GM19324 (cell line): ENCODE measurements at regions not wholly inside any gene's neighbourhood (a gene's known extent, or its start where the extent isn't known, plus 50 kb on each side); places are given as distances from the start of the nearest gene placed in this dataset.
"Not testable (repeated sequence)": the region's sequence is repeated elsewhere in the genome, so short reads cannot be mapped to it uniquely, and the experiment has no call there.

Experiments
- ATAC-seq: cut with Tn5 transposase; IDR thresholded peaks from one replicate; pipeline ENCODE4 v1.9.1; 2021; ENCODE audit warnings: mild to moderate bottlenecking, moderate library complexity; ENCODE audit not compliant: unreplicated experiment, low FRiP score

- ATAC-seq = no peak
Measured at GRCh38 chr18:47729356-47729755, 201.1 kb downstream of the SMAD2 start.

DNA sequence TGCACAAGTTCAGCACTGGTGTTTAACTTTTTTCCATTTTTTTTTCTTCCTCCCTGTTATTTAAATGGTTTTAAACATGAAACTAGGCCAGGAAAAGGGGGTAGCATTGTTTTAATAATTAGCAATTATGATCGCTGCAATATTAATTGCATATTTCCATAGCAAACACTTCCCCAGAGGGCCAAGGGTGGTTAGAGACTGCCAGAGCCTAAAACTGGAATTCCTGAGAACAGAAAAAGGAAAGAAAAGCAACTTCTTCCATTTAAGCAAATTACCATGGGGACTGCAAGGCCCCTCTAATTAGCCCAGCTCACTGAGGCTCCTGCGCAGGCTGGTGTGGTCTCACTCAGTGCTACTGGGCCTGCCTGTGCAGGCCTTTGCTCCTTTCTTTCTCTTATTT lies 201.5 kb downstream of the SMAD2 start:
- no peak for ATAC-seq

GRCh38 chr18:47727409-47727808 lies 203.1 kb downstream of the SMAD2 start:
- ATAC-seq = no peak

DNA sequence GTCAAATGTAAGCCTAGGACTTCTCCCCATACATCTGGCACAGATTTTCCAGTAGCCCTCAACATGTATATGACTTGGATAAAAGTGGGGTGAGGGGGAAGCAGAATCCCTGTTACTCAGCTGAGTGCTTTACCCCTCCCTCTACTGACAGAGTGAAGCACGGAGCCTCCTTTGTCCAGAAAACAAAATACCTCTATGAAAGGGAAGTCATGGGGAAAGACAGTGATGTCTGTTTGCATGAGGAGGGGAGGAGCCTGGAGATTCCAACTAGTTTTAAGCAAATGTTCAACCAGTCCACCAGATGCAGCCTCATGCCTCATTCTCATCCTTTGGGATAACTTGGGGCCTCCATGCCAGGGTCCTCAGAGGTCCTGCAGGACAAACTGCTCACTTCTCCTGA lies 203.9 kb downstream of the SMAD2 start:
- ATAC-seq = no peak

DNA sequence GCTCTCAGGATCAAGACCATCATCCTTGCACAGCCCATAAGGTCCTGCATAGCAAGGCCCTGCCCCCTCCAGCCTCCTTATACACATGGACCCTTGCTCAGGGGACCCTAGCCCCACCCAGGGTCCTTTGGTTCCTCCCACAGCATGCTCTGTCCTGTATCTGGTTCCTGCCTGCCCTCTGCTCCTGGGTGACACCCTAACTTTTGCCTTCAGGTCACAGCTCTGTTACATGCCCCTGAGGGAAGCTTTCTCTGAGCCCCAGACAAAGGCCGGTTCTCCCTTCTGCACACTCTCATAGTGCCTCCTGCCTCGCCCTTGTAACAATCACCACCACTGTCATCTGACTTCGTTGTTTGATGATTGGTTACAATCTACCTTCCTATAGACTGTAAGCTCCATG lies 204.8 kb downstream of the SMAD2 start:
- ATAC-seq = no peak

DNA sequence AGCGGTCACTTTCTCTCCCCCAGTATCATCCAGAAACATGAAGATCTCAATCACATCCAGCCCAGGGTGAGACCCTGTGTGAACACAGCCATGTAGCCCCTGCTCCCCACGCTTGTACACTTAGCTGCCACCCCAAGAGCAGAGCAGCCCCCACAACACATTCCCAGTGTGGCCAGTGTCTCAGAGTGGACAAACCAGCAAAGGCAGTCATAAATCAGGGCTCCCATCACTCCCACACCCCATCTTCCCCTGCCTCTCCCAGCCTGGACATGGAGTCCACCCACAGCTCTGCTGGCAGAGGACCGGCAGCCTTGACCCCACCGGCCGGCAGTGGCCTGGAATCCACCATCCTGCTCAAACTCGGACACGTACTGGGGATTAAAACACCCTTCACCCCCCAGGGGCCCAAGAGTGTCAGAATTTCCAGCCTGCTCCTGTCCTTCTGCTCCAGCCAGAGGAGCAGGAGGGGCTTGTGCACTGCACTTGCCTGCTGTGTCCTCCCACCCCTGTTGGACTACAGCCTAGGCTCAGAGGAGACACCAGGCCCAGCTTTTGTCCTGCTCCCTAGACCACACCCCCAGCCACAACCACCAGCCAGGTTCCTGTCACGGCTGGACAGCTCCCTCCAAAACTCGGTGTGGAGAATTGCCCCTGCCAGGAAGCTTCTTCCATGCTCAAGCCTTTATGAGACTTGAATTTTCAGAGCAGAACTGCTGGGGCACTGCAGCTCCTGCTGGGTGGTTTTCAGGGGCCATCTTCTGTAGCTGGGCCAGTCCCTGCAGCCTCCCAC lies 206.1 kb downstream of the SMAD2 start:
- no peak for ATAC-seq

- no peak for ATAC-seq
Measured at GRCh38 chr18:47721876-47722275, 208.6 kb downstream of the SMAD2 start.

DNA sequence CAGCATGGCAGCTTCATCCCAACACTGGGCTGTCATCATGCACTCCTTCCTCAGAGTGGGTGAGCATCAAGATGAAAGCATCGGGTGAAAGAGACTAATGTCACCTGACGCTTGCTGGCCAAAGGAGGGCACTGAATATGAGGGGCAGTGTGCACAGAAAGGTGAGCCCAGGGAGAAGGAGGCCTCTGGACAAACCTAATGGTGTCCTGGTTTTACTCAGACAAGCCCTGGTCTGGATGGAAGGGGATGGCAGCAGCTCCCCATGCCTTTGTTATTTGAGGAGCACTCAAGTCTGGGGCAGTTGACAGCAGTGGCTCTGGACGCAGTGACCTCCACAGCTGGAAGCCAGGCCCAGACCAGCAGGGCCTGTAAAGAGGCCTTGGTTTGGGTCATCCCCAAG lies 209.7 kb downstream of the SMAD2 start:
- ATAC-seq = no peak

DNA sequence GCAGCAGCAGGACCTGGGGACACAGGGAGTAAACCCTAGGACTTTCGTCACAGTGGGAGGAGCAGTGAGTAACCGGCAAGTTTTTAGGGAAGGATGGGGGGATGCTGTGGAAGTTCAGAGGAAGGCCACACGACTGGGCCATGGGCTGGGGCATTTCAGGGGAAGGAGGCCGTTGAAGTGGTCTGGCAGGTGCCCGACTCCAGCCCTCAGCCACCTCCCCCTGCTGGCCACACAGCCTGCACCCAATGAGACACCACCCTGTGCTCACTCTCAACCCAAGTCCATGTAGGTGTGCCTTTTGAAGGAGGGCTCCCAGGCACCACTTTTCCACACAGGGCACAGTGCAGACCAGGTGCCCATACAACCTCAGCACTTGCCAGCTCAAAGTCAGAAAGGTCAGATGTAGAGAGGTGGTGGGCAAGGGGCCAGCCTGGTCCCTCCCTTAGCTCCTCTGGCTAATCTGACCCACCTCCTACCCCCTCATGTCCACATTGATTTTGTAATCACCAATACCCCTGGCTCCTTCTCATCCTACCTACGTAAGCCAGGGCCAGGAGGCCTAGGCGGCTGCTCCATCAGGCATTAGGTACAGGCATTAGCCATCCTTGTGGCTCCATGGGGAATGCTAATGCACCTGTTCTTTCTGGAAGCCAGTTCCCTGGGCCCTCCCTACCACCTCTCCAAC lies 211.2 kb downstream of the SMAD2 start:
- ATAC-seq = no peak

DNA sequence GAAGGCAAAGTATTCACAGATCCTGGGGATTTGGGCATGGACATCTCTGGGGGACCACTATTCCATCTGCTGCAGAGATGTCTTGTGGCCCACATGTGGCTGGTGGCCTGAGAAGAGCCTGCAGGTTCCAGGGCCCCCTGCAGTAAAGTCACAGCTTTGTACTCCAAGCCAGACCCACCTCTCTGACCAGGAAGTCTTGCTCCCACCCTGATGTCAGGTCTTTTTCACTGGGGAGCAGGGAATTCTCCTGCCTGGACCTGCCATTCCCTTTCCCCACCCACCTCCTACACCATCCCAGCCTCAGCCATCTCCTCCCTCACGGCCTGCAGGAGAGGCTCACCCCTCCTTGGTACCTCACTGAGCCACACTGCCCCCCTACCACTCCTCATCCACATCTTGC lies 211.8 kb downstream of the SMAD2 start:
- no peak for ATAC-seq

DNA sequence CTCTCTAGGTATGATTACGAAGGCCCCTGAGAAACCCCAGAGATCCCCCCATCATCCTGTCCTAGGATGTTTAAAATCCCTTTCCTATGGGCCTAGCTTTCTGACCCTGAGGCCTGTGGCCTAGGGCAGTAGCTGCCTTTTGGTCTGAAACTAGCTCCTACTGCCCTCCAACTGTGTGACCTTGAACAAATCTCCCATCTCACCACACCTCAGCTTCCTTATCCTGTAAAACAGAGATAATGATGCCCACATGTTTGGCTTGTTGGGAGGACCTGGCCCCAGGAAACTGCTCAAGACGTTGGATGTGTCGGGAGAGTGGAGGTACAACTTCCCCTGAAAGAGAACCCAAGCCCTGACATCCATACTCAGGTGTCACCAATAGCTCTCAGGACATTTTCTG lies 213.2 kb downstream of the SMAD2 start:
- ATAC-seq = no peak

DNA sequence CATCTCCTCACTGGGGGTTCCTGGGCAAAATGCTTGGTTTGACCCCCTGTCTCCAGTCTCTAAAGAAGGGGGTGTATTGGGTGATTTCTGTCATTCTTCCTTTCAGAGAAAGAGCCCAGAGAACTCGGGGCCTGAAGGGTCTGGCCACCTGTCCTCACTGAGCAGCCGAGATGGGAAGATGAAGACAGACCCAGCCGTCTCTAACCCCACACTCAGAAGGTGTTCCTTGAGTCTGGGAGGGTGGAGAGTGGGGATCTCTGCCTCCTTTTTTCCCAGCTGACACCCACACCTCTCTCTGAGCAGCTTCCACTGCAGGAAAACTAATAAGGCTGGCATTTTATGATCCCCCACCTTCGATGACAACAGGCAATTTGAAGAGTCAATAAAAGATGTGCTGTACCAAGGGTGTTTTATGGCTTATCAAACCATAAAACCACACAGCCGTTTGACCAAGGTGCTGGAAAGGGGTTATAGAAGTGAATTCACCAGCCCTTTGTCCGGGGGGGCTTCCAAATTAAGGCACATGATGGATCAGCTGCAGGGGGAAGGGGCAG lies 213.8 kb downstream of the SMAD2 start:
- ATAC-seq = no peak

DNA sequence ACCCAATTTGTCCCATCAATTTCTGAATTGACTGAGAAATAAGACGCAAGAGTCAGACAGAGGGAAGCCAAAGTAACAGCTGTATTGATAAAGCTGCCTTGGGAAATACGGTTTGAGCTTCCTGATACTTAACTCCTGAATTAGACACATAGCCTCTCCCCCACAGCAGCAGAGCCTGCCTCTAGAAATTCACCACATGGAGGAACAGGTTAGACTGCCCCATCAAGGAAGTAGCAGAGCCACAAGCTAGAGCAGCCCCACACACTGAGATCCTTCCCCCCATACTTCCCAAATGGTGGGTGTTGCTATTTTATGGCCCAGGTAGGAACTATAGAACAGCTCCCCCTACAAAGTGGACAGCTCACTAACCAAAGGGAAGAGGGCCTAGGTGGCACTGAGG lies 220.0 kb downstream of the SMAD2 start:
- no peak for ATAC-seq

GRCh38 chr18:47709556-47709955 lies 220.9 kb downstream of the SMAD2 start:
- ATAC-seq = no peak

DNA sequence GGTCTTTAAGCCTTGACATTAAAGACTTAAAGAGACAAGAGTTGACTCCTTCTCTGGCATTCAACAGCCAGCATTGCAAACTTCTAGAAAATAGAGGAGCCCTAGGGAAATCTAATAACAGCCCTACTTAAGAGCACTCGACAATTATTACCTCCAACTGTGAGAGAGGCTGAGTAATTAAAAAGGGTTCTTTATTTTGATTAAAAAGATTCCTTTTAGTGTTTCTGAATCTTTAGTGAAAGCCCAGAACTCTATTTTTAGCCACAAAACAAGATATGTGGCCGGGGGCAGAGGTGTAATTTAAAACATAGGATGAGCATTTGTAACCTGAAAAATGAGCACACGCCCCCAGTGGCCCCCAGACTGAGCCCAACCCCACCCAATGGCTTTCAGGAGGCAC lies 222.3 kb downstream of the SMAD2 start:
- no peak for ATAC-seq

- ATAC-seq = no peak
Measured at GRCh38 chr18:47701134-47701533, 229.3 kb downstream of the SMAD2 start.

GRCh38 chr18:47696870-47697269 lies 233.6 kb downstream of the SMAD2 start:
- ATAC-seq = no peak

GRCh38 chr18:47691611-47692010 lies 238.8 kb downstream of the SMAD2 start:
- no peak for ATAC-seq

DNA sequence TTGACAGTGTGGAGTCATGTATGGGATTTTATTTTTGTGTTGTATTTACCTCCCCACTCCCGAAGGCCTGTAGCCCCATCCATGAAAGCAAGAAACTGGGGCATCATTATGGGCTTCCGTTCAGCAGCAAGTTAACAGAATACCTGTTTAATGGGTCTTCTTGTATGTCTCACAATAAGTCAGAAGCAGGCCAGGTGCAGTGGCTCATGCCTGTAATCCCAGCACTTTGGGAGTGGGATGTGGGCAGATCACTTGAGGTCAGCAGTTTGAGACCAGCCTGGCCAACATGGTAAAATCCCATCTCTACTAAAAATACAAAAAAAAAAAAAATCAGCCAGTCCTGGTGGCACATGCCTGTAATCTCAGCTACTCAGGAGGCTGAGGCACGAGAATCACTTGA lies 239.7 kb downstream of the SMAD2 start:
- ATAC-seq = not testable (repeated sequence)

GRCh38 chr18:47689371-47689770 lies 241.1 kb downstream of the SMAD2 start:
- ATAC-seq = no peak

DNA sequence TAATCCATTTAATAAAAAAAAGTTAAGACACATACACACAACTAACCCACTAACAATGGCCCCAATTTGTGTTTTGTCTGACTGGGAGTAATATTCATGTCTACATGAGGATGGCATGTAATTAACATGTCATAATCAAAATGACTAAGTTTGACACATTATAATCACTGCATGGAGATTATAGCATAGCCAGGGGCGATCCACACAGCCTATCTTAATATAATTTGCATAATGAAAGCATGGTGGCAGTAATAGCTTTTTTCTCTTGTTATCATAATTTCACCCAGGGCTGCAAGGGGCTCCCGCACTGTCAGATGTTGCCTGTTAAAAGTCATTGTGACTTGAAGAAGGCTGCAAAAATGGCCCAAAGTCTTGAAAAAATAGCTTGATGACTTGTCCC lies 243.7 kb downstream of the SMAD2 start:
- ATAC-seq = no peak

- no peak for ATAC-seq
Measured at GRCh38 chr18:47683774-47684173, 246.7 kb downstream of the SMAD2 start.
